ENCODE measurements at regions not wholly inside any gene's neighbourhood (a gene's known extent, or its start where the extent isn't known, plus 50 kb on each side); places are given as distances from the start of the nearest gene placed in this dataset.

- no peak overlapping the region for H3K4me3 ChIP-seq (ENCODE audit: insufficient read depth in 1 of 2, low read depth in 1 of 2, low read length in 2 of 2)
- H3K27me3 ChIP-seq (ENCODE audit: control insufficient read depth in 1 of 2, insufficient read depth in 1 of 2, low read length in 2 of 2): peaks cover 0 to 4% of the 10 kb centered on the region in 2 experiments
- no peaks in the 10 kb centered on the region for H3K36me3 ChIP-seq (ENCODE audit: control insufficient read depth in 1 of 2, insufficient read depth in 2 of 2, low read depth in 1 of 2, low read length in 2 of 2)
- H2BK15ac ChIP-seq (ENCODE audit: low read depth, poor library complexity, severe bottlenecking): no peak overlapping the region
- H3K79me1 ChIP-seq (replicated peaks; ENCODE audit: low read length, poor library complexity, severe bottlenecking): no peaks in the 10 kb centered on the region
- no peak overlapping the region for H3K4me2 ChIP-seq (ENCODE audit: low read length, poor library complexity, severe bottlenecking)
- H2BK120ac ChIP-seq (ENCODE audit: low read depth, low read length): no peak overlapping the region
- no peak overlapping the region for H4K8ac ChIP-seq (ENCODE audit: low read length)
- H3K23ac ChIP-seq (ENCODE audit: low read length in 2 of 2): no peak overlapping the region
- no peak overlapping the region for H3K18ac ChIP-seq (ENCODE audit: low read depth in 1 of 2, low read length in 2 of 2)
- no peak overlapping the region for H4K91ac ChIP-seq (ENCODE audit: low read length)
- DNase-seq: peak; percentile 43
- H2BK5ac ChIP-seq (ENCODE audit: low read depth, low read length, poor library complexity, severe bottlenecking): no peak overlapping the region
- no peak overlapping the region for H3K14ac ChIP-seq (ENCODE audit: low read length in 2 of 2)
- no peak overlapping the region for H3K9ac ChIP-seq (ENCODE audit: low read length)
- H2AK5ac ChIP-seq (ENCODE audit: low read length, severe bottlenecking): no peak overlapping the region
- no peak overlapping the region for H3K4ac ChIP-seq (ENCODE audit: low read depth in 1 of 2, low read length in 2 of 2)
- H2BK12ac ChIP-seq (ENCODE audit: low read length in 2 of 2): no peak overlapping the region
- H3K27ac ChIP-seq (ENCODE audit: low read length, poor library complexity, severe bottlenecking): no peak overlapping the region
- H2AFZ ChIP-seq (ENCODE audit: low read depth, low read length): no peak overlapping the region
- no peaks in the 10 kb centered on the region for H3K9me3 ChIP-seq (ENCODE audit: control insufficient read depth, low read length)
- H3K4me1 ChIP-seq (ENCODE audit: control insufficient read depth, insufficient read depth, low read depth, low read length): peaks cover 1% of the 10 kb centered on the region
Measured at GRCh38 chr9:90103771-90104170, 499.0 kb downstream of the GADD45G start.

GRCh38 chr9:90105773-90106172 lies 501.0 kb downstream of the GADD45G start:
- Histone ChIP-seq H2BK12ac (ENCODE audit: low read length in 2 of 2) (no peak overlapping the region), H2BK5ac (ENCODE audit: low read depth, low read length, poor library complexity, severe bottlenecking) (no peak overlapping the region), H3K4me3 (ENCODE audit: insufficient read depth in 1 of 2, low read depth in 1 of 2, low read length in 2 of 2) (no peak overlapping the region), H3K4ac (ENCODE audit: low read depth in 1 of 2, low read length in 2 of 2) (no peak overlapping the region), H4K91ac (ENCODE audit: low read length) (no peak overlapping the region), H3K4me2 (ENCODE audit: low read length, poor library complexity, severe bottlenecking) (no peak overlapping the region), H3K23ac (ENCODE audit: low read length in 2 of 2) (no peak overlapping the region), H3K27ac (ENCODE audit: low read length, poor library complexity, severe bottlenecking) (no peak overlapping the region), H2BK120ac (ENCODE audit: low read depth, low read length) (no peak overlapping the region), H3K4me1 (ENCODE audit: control insufficient read depth, insufficient read depth, low read depth, low read length) (peaks cover 1% of the 10 kb centered on the region), H2BK15ac (ENCODE audit: low read depth, poor library complexity, severe bottlenecking) (no peak overlapping the region), H3K9ac (ENCODE audit: low read length) (no peak overlapping the region), H3K18ac (ENCODE audit: low read depth in 1 of 2, low read length in 2 of 2) (no peak overlapping the region), H3K27me3 (ENCODE audit: control insufficient read depth in 1 of 2, insufficient read depth in 1 of 2, low read length in 2 of 2) (no peaks in the 10 kb centered on the region), H4K8ac (ENCODE audit: low read length) (no peak overlapping the region), H3K14ac (ENCODE audit: low read length in 2 of 2) (no peak overlapping the region), H2AFZ (ENCODE audit: low read depth, low read length) (no peak overlapping the region), H3K79me1 (replicated peaks; ENCODE audit: low read length, poor library complexity, severe bottlenecking) (no peaks in the 10 kb centered on the region), H2AK5ac (ENCODE audit: low read length, severe bottlenecking) (no peak overlapping the region), H3K9me3 (ENCODE audit: control insufficient read depth, low read length) (no peaks in the 10 kb centered on the region), H3K36me3 (ENCODE audit: control insufficient read depth in 1 of 2, insufficient read depth in 2 of 2, low read depth in 1 of 2, low read length in 2 of 2) (no peaks in the 10 kb centered on the region)
- WGBS: 100% methylated on average over 1 of the region's 1 CpG
- no peak for DNase-seq

GRCh38 chr9:90107040-90107725 lies 502.4 kb downstream of the GADD45G start:
- Histone ChIP-seq H2BK120ac (ENCODE audit: low read depth, low read length) (no peak overlapping the region), H3K36me3 (ENCODE audit: control insufficient read depth in 1 of 2, insufficient read depth in 2 of 2, low read depth in 1 of 2, low read length in 2 of 2) (no peaks in the 10 kb centered on the region), H2BK15ac (ENCODE audit: low read depth, poor library complexity, severe bottlenecking) (no peak overlapping the region), H4K8ac (ENCODE audit: low read length) (no peak overlapping the region), H3K14ac (ENCODE audit: low read length in 2 of 2) (no peak overlapping the region), H4K91ac (ENCODE audit: low read length) (no peak overlapping the region), H3K4me1 (ENCODE audit: control insufficient read depth, insufficient read depth, low read depth, low read length) (peaks cover 1% of the 10 kb centered on the region), H3K27ac (ENCODE audit: low read length, poor library complexity, severe bottlenecking) (no peak overlapping the region), H3K4ac (ENCODE audit: low read depth in 1 of 2, low read length in 2 of 2) (no peak overlapping the region), H3K23ac (ENCODE audit: low read length in 2 of 2) (no peak overlapping the region), H3K79me1 (replicated peaks; ENCODE audit: low read length, poor library complexity, severe bottlenecking) (no peaks in the 10 kb centered on the region), H3K4me2 (ENCODE audit: low read length, poor library complexity, severe bottlenecking) (no peak overlapping the region), H2AK5ac (ENCODE audit: low read length, severe bottlenecking) (no peak overlapping the region), H3K18ac (ENCODE audit: low read depth in 1 of 2, low read length in 2 of 2) (no peak overlapping the region), H3K9ac (ENCODE audit: low read length) (no peak overlapping the region), H3K9me3 (ENCODE audit: control insufficient read depth, low read length) (no peaks in the 10 kb centered on the region), H2BK12ac (ENCODE audit: low read length in 2 of 2) (no peak overlapping the region), H2BK5ac (ENCODE audit: low read depth, low read length, poor library complexity, severe bottlenecking) (no peak overlapping the region), H3K4me3 (ENCODE audit: insufficient read depth in 1 of 2, low read depth in 1 of 2, low read length in 2 of 2) (no peak overlapping the region), H2AFZ (ENCODE audit: low read depth, low read length) (no peak overlapping the region), H3K27me3 (ENCODE audit: control insufficient read depth in 1 of 2, insufficient read depth in 1 of 2, low read length in 2 of 2) (no peaks in the 10 kb centered on the region)
- WGBS: 37% methylated on average over 3 of the region's 4 CpGs
- DNase-seq: peak; percentile 55

GRCh38 chr9:90107726-90108655 lies 503.2 kb downstream of the GADD45G start:
- H3K4ac ChIP-seq (ENCODE audit: low read depth in 1 of 2, low read length in 2 of 2): no peak overlapping the region
- H2BK15ac ChIP-seq (ENCODE audit: low read depth, poor library complexity, severe bottlenecking): no peak overlapping the region
- no peak overlapping the region for H3K14ac ChIP-seq (ENCODE audit: low read length in 2 of 2)
- WGBS: 84% methylated on average over 6 of the region's 7 CpGs
- no peak overlapping the region for H3K27ac ChIP-seq (ENCODE audit: low read length, poor library complexity, severe bottlenecking)
- H2AFZ ChIP-seq (ENCODE audit: low read depth, low read length): no peak overlapping the region
- no peak overlapping the region for H2AK5ac ChIP-seq (ENCODE audit: low read length, severe bottlenecking)
- no peak overlapping the region for H3K4me2 ChIP-seq (ENCODE audit: low read length, poor library complexity, severe bottlenecking)
- H3K4me3 ChIP-seq (ENCODE audit: insufficient read depth in 1 of 2, low read depth in 1 of 2, low read length in 2 of 2): no peak overlapping the region
- no peaks in the 10 kb centered on the region for H3K9me3 ChIP-seq (ENCODE audit: control insufficient read depth, low read length)
- DNase-seq: peak; percentile 58
- H3K9ac ChIP-seq (ENCODE audit: low read length): no peak overlapping the region
- H4K91ac ChIP-seq (ENCODE audit: low read length): no peak overlapping the region
- no peaks in the 10 kb centered on the region for H3K36me3 ChIP-seq (ENCODE audit: control insufficient read depth in 1 of 2, insufficient read depth in 2 of 2, low read depth in 1 of 2, low read length in 2 of 2)
- no peaks in the 10 kb centered on the region for H3K27me3 ChIP-seq (ENCODE audit: control insufficient read depth in 1 of 2, insufficient read depth in 1 of 2, low read length in 2 of 2)
- H3K79me1 ChIP-seq (replicated peaks; ENCODE audit: low read length, poor library complexity, severe bottlenecking): no peaks in the 10 kb centered on the region
- no peak overlapping the region for H2BK5ac ChIP-seq (ENCODE audit: low read depth, low read length, poor library complexity, severe bottlenecking)
- no peak overlapping the region for H2BK12ac ChIP-seq (ENCODE audit: low read length in 2 of 2)
- no peak overlapping the region for H3K18ac ChIP-seq (ENCODE audit: low read depth in 1 of 2, low read length in 2 of 2)
- H4K8ac ChIP-seq (ENCODE audit: low read length): no peak overlapping the region
- H2BK120ac ChIP-seq (ENCODE audit: low read depth, low read length): no peak overlapping the region
- H3K4me1 ChIP-seq (ENCODE audit: control insufficient read depth, insufficient read depth, low read depth, low read length): peaks cover 1% of the 10 kb centered on the region
- H3K23ac ChIP-seq (ENCODE audit: low read length in 2 of 2): no peak overlapping the region
